CD14-positive monocyte (primary cell): ENCODE measurements at regions not wholly inside any gene's neighbourhood (a gene's known extent, or its start where the extent isn't known, plus 50 kb on each side); places are given as distances from the start of the nearest gene placed in this dataset.
"Not testable (repeated sequence)": the region's sequence is repeated elsewhere in the genome, so short reads cannot be mapped to it uniquely, and the experiment has no call there.

Source experiments
- DNase-seq, 3 donors: peaks; one replicate each; pipeline ENCODE4 v3.0.0-alpha.2; 2011 to 2022
- H2AFZ ChIP-seq: 2 replicates; pipeline ENCODE4 v1.6.0; 2012; ENCODE audit warnings: mild to moderate bottlenecking, low read depth, low read length, inconsistent platforms; ENCODE audit not compliant: insufficient read depth, poor library complexity, severe bottlenecking
- H3K27ac ChIP-seq, 2 donors: 1 replicate in 1 of 2; 2 replicates in 1 of 2; pipeline ENCODE4 v1.5.1; 2012 to 2013; ENCODE audit warnings: low read length in 2 of 2, control low read depth in 1 of 2, inconsistent platforms in 1 of 2, low read depth in 1 of 2, mild to moderate bottlenecking in 1 of 2
- H3K27me3 ChIP-seq, 2 donors: one replicate each; pipeline versions ENCODE4 v1.6.0 to v1.6.1; 2011 to 2013; ENCODE audit warnings: low read length in 2 of 2; ENCODE audit not compliant: control insufficient read depth in 2 of 2, insufficient read depth in 2 of 2
- H3K36me3 ChIP-seq, 2 donors: replicated peaks in 1 of 2; 1 replicate in 1 of 2; 2 replicates in 1 of 2; pipeline versions ENCODE4 v1.5.1 to v1.6.1; 2012 to 2013; ENCODE audit warnings: low read length in 2 of 2, control low read depth in 1 of 2, inconsistent platforms in 1 of 2, mild to moderate bottlenecking in 1 of 2; ENCODE audit not compliant: insufficient read depth in 2 of 2, control insufficient read depth in 1 of 2
- H3K4me1 ChIP-seq, 2 donors: 1 replicate in 1 of 2; 2 replicates in 1 of 2; pipeline versions ENCODE4 v1.5.1 to v1.6.1; 2012 to 2013; ENCODE audit warnings: low read length in 2 of 2, control low read depth in 1 of 2, inconsistent platforms in 1 of 2, mild to moderate bottlenecking in 1 of 2, moderate library complexity in 1 of 2; ENCODE audit not compliant: insufficient read depth in 2 of 2, control insufficient read depth in 1 of 2
- H3K4me2 ChIP-seq: replicated peaks from 2 replicates; pipeline ENCODE3; 2012; ENCODE audit warnings: low read length, moderate library complexity, mild to moderate bottlenecking; ENCODE audit not compliant: poor library complexity, severe bottlenecking; ENCODE audit errors: extremely low read depth
- H3K4me3 ChIP-seq, 3 experiments: fragments of 200-600 bp in 1 of 3; sonication (generic) in 1 of 3; replicated peaks in 1 of 3; 1 replicate in 2 of 3; 2 replicates in 1 of 3; pipeline ENCODE4 v1.5.1; 2011 to 2013; ENCODE audit warnings: low read length in 3 of 3, mild to moderate bottlenecking in 3 of 3, control low read depth in 2 of 3, low read depth in 2 of 3, inconsistent platforms in 1 of 3, moderate library complexity in 1 of 3
- H3K79me2 ChIP-seq: 2 replicates; pipeline ENCODE4 v1.6.0; 2012; ENCODE audit warnings: mild to moderate bottlenecking, control low read depth, inconsistent platforms, low read length, moderate library complexity; ENCODE audit not compliant: insufficient read depth
- H3K9ac ChIP-seq: 2 replicates; pipeline ENCODE4 v1.6.0; 2017; ENCODE audit warnings: low read length, mild to moderate bottlenecking; ENCODE audit not compliant: insufficient read depth, poor library complexity, severe bottlenecking
- H3K9me3 ChIP-seq, 2 donors: replicated peaks in 1 of 2; 1 replicate in 1 of 2; 2 replicates in 1 of 2; pipeline versions ENCODE4 v1.5.1 to v1.6.1; 2012 to 2013; ENCODE audit warnings: low read length in 2 of 2, control low read depth in 1 of 2; ENCODE audit not compliant: control insufficient read depth in 1 of 2, insufficient read depth in 1 of 2
- H4K20me1 ChIP-seq: 2 replicates; pipeline ENCODE4 v1.6.0; 2012; ENCODE audit warnings: mild to moderate bottlenecking, low read length, control low read depth, moderate library complexity; ENCODE audit not compliant: insufficient read depth
- H3K27ac Mint-ChIP-seq, 7 donors: one replicate each; pipeline ENCODE4 v1.8.0; 2020; ENCODE audit warnings: mild to moderate bottlenecking in 7 of 7, mixed read lengths in 7 of 7, moderate library complexity in 6 of 7, inconsistent platforms in 2 of 7
- H3K27me3 Mint-ChIP-seq, 3 donors: one replicate each; pipeline ENCODE4 v1.8.0; 2021 to 2022; ENCODE audit warnings: low read depth in 3 of 3, mild to moderate bottlenecking in 3 of 3, mixed read lengths in 3 of 3, moderate library complexity in 3 of 3, inconsistent platforms in 1 of 3
- H3K36me3 Mint-ChIP-seq, 2 donors: one replicate each; pipeline ENCODE4 v1.8.0; 2020; ENCODE audit warnings: mixed read lengths in 2 of 2, inconsistent platforms in 1 of 2, mild to moderate bottlenecking in 1 of 2
- H3K4me1 Mint-ChIP-seq: one replicate; pipeline ENCODE4 v1.8.0; 2020; ENCODE audit warnings: mild to moderate bottlenecking, mixed read lengths
- H3K4me3 Mint-ChIP-seq, 2 donors: one replicate each; pipeline ENCODE4 v1.8.0; 2020; ENCODE audit warnings: mild to moderate bottlenecking in 2 of 2, mixed read lengths in 2 of 2, moderate library complexity in 1 of 2
- H3K9me3 Mint-ChIP-seq, 7 donors: one replicate each; pipeline ENCODE4 v1.8.0; 2020 to 2022; ENCODE audit warnings: mixed read lengths in 7 of 7, mild to moderate bottlenecking in 6 of 7, moderate library complexity in 6 of 7, inconsistent platforms in 2 of 7
- WGBS: methylation state at CpG from one replicate; pipeline ENCODE4 v1.1.5; 2013; ENCODE audit warnings: missing lambda C conversion rate; ENCODE audit not compliant: insufficient coverage; 5-methylcytosine and 5-hydroxymethylcytosine counted together
- intact Hi-C, 2 donors: fragments of 100-400 bp; cut with micrococcal nuclease; formaldehyde crosslinking; loops; one replicate each; pipeline versions ENCODE4 v1.15.0 to v1.15.1; 2023
- TF ChIP-seq, protein P1 (sequence below): fragments of 200-600 bp; IDR thresholded peaks from one replicate; pipeline ENCODE4 v1.8.0; 2022; ENCODE audit warnings: antibody characterized with exemption, mild to moderate bottlenecking

GRCh38 chr6:141977782-141978181 lies 154.9 kb upstream of the GJE1 start:
- no CpG with 5 or more reads among the region's 2 CpGs for WGBS
- Histone ChIP-seq H4K20me1 (no peaks in the 10 kb centered on the region), H2AFZ (no peak overlapping the region), H3K4me2 (no peak overlapping the region), H3K27ac (no peak overlapping the region), H3K9me3 (no peaks in the 10 kb centered on the region), H3K27me3 (no peaks in the 10 kb centered on the region), H3K4me3 (no peak overlapping the region), H3K36me3 (no peaks in the 10 kb centered on the region), H3K4me1 (no peaks in the 10 kb centered on the region), H3K79me2 (no peaks in the 10 kb centered on the region), H3K9ac (no peak overlapping the region)
- Mint-ChIP-seq H3K27ac (no peak overlapping the region), H3K9me3 (peaks cover 0 to 4% (median 1%) of the 10 kb centered on the region in 7 donors), H3K4me3 (no peak overlapping the region), H3K27me3 (no peaks in the 10 kb centered on the region), H3K4me1 (no peaks in the 10 kb centered on the region), H3K36me3 (no peaks in the 10 kb centered on the region)
- DNase-seq = no peak
- intact Hi-C loops = no loop called here
- TF ChIP-seq, protein P1, sequence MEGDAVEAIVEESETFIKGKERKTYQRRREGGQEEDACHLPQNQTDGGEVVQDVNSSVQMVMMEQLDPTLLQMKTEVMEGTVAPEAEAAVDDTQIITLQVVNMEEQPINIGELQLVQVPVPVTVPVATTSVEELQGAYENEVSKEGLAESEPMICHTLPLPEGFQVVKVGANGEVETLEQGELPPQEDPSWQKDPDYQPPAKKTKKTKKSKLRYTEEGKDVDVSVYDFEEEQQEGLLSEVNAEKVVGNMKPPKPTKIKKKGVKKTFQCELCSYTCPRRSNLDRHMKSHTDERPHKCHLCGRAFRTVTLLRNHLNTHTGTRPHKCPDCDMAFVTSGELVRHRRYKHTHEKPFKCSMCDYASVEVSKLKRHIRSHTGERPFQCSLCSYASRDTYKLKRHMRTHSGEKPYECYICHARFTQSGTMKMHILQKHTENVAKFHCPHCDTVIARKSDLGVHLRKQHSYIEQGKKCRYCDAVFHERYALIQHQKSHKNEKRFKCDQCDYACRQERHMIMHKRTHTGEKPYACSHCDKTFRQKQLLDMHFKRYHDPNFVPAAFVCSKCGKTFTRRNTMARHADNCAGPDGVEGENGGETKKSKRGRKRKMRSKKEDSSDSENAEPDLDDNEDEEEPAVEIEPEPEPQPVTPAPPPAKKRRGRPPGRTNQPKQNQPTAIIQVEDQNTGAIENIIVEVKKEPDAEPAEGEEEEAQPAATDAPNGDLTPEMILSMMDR = no peak

DNA sequence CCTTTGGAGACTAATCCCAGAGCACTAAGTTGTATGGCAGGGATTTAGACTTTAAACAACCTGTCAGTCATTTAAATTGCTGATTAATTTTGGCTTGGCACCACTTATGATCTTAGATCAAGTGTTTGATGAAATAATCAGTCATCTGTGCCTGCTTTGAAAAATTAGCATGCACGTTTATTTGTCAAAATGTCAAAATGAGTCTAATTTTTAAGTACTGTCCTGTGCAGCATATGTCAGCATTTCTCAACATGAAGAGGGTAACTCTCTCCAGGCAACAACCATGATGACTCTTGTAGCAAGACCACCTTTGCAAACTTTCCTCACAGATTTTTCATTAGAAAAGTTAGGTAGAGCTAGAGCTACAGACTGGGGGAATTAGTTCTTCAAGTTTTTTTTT lies 155.7 kb upstream of the GJE1 start:
- no peak overlapping the region for H3K4me3 ChIP-seq
- no peaks in the 10 kb centered on the region for H4K20me1 ChIP-seq
- no peaks in the 10 kb centered on the region for H3K4me1 ChIP-seq
- no peaks in the 10 kb centered on the region for H3K36me3 ChIP-seq
- no peaks in the 10 kb centered on the region for H3K27me3 ChIP-seq
- H3K27ac Mint-ChIP-seq = no peak overlapping the region
- DNase-seq = no peak
- H3K27ac ChIP-seq = no peak overlapping the region
- no peaks in the 10 kb centered on the region for H3K9me3 ChIP-seq
- no peak overlapping the region for H2AFZ ChIP-seq
- no peaks in the 10 kb centered on the region for H3K27me3 Mint-ChIP-seq
- no peaks in the 10 kb centered on the region for H3K36me3 Mint-ChIP-seq
- H3K4me3 Mint-ChIP-seq = no peak overlapping the region
- H3K79me2 ChIP-seq = no peaks in the 10 kb centered on the region
- peaks cover 2 to 6% (median 3%) of the 10 kb centered on the region in 7 donors for H3K9me3 Mint-ChIP-seq
- intact Hi-C loops = no loop called here
- no CpG with 5 or more reads among the region's 1 CpG for WGBS
- H3K9ac ChIP-seq = no peak overlapping the region
- H3K4me2 ChIP-seq = no peak overlapping the region
- H3K4me1 Mint-ChIP-seq = no peaks in the 10 kb centered on the region
- TF ChIP-seq, protein P1 = no peak

GRCh38 chr6:141969768-141970415 lies 162.8 kb upstream of the GJE1 start:
- H3K27ac Mint-ChIP-seq, H3K9ac ChIP-seq, H3K27me3 Mint-ChIP-seq, H3K4me3 ChIP-seq, DNase-seq, H4K20me1 ChIP-seq, H3K27ac ChIP-seq, H3K4me3 Mint-ChIP-seq, H3K36me3 ChIP-seq, intact Hi-C loops, H3K79me2 ChIP-seq, H3K4me1 Mint-ChIP-seq, H2AFZ ChIP-seq, H3K36me3 Mint-ChIP-seq, H3K4me1 ChIP-seq, H3K4me2 ChIP-seq, H3K27me3 ChIP-seq: not testable (repeated sequence)
- peaks cover 14 to 23% of the 10 kb centered on the region in 2 donors for H3K9me3 ChIP-seq
- WGBS = 96% methylated on average over 9 of the region's 19 CpGs
- H3K9me3 Mint-ChIP-seq = peaks cover 8 to 30% (median 22%) of the 10 kb centered on the region in 7 donors
